CD1c-positive myeloid dendritic cell (primary cell): ENCODE measurements at regions not wholly inside any gene's neighbourhood (a gene's known extent, or its start where the extent isn't known, plus 50 kb on each side); places are given as distances from the start of the nearest gene placed in this dataset.

Experiments
- DNase-seq: peaks from one replicate; pipeline ENCODE4 v3.0.0-alpha.2; 2016; ENCODE audit errors: extremely low spot score

- no peak for DNase-seq
Measured at GRCh38 chr2:38450509-38450908, 73.4 kb upstream of the ATL2 start.

- no peak for DNase-seq
Measured at GRCh38 chr2:38448692-38449410, 71.8 kb upstream of the ATL2 start.

- no peak for DNase-seq
Measured at GRCh38 chr2:38446906-38447561, 70.0 kb upstream of the ATL2 start.

- no peak for DNase-seq
Measured at GRCh38 chr2:38446418-38446817, 69.3 kb upstream of the ATL2 start.

GRCh38 chr2:38444247-38444646, 67.2 kb upstream of the ATL2 start:
- DNase-seq, result no peak

GRCh38 chr2:38442643-38443541, 65.8 kb upstream of the ATL2 start:
- DNase-seq, result no peak

- DNase-seq, result no peak
Measured at GRCh38 chr2:38441346-38441745, 64.3 kb upstream of the ATL2 start.

GRCh38 chr2:38440655-38441054, 63.6 kb upstream of the ATL2 start:
- no peak for DNase-seq

GRCh38 chr2:38439863-38440262, 62.8 kb upstream of the ATL2 start:
- no peak for DNase-seq

GRCh38 chr2:38438883-38439612, 62.0 kb upstream of the ATL2 start:
- no peak for DNase-seq

GRCh38 chr2:38438133-38438882, 61.2 kb upstream of the ATL2 start:
- no peak for DNase-seq

- no peak for DNase-seq
Measured at GRCh38 chr2:38436227-38436664, 59.2 kb upstream of the ATL2 start.

GRCh38 chr2:38435775-38436174, 58.7 kb upstream of the ATL2 start:
- DNase-seq, result no peak

GRCh38 chr2:38434595-38434994, 57.5 kb upstream of the ATL2 start:
- DNase-seq, result no peak

- DNase-seq, result no peak
Measured at GRCh38 chr2:38433607-38433975, 56.5 kb upstream of the ATL2 start.

- no peak for DNase-seq
Measured at GRCh38 chr2:38432820-38433606, 55.9 kb upstream of the ATL2 start.

- DNase-seq, result no peak
Measured at GRCh38 chr2:38430597-38431207, 53.6 kb upstream of the ATL2 start.

GRCh38 chr2:38430196-38430595, 53.1 kb upstream of the ATL2 start:
- no peak for DNase-seq

GRCh38 chr2:38427936-38428335, 50.9 kb upstream of the ATL2 start:
- no peak for DNase-seq

- DNase-seq, result no peak
Measured at GRCh38 chr2:38427054-38427453, 50.0 kb upstream of the ATL2 start.
